WTC11 (cell line): ENCODE measurements at regions not wholly inside any gene's neighbourhood (a gene's known extent, or its start where the extent isn't known, plus 50 kb on each side); places are given as distances from the start of the nearest gene placed in this dataset.

Experiments used
- ATAC-seq: fragments of 200-7000 bp; cut with Tn5 transposase; 2 replicates; pipeline ENCODE4 v1.10.0; 2021; ENCODE audit warnings: mild to moderate bottlenecking, moderate library complexity
- CTCF ChIA-PET: fragments of 300-600 bp; sonication (Branson Sonifier 250); formaldehyde crosslinking; loops from one replicate; lab custom pipeline; 2021; ENCODE audit warnings: antibody characterized with exemption; lab: Charles Lee
- POLR2A ChIA-PET: fragments of 350-600 bp; sonication (Branson Sonifier 250); formaldehyde crosslinking; loops from one replicate; lab custom pipeline; 2021; ENCODE audit warnings: antibody characterized with exemption; lab: Charles Lee
- DNase-seq: peaks from one replicate; pipeline ENCODE4 v3.0.0; 2021; ENCODE audit warnings: low spot score
- H3K27ac Mint-ChIP-seq: 2 replicates; pipeline ENCODE4 v1.8.0; 2021; ENCODE audit warnings: mixed read lengths
- H3K27me3 Mint-ChIP-seq: 2 replicates; pipeline ENCODE4 v1.8.0; 2021; ENCODE audit warnings: low read depth, mild to moderate bottlenecking, moderate library complexity, mixed read lengths
- H3K36me3 Mint-ChIP-seq: 2 replicates; pipeline ENCODE4 v1.8.0; 2021; ENCODE audit warnings: mixed read lengths
- H3K4me1 Mint-ChIP-seq: 2 replicates; pipeline ENCODE4 v1.8.0; 2022; ENCODE audit warnings: mixed read lengths
- H3K4me3 Mint-ChIP-seq: 2 replicates; pipeline ENCODE4 v1.8.0; 2021; ENCODE audit warnings: mild to moderate bottlenecking, moderate library complexity, mixed read lengths
- H3K9me3 Mint-ChIP-seq: 2 replicates; pipeline ENCODE4 v1.8.0; 2021; ENCODE audit warnings: mixed read lengths
- AFF4 ChIP-seq: sonication (generic); formaldehyde crosslinking; IDR thresholded peaks from 2 replicates; pipeline ENCODE4 v1.8.1; 2023; ENCODE audit warnings: mild to moderate bottlenecking, missing genetic modification reagents, borderline replicate concordance
- ARID4B ChIP-seq: sonication (generic); formaldehyde crosslinking; IDR thresholded peaks from 2 replicates; pipeline ENCODE4 v1.8.0; 2023; ENCODE audit warnings: missing genetic modification reagents, mild to moderate bottlenecking, borderline replicate concordance
- ATF1 ChIP-seq: sonication (generic); formaldehyde crosslinking; IDR thresholded peaks from 2 replicates; pipeline ENCODE4 v1.8.1; 2023; ENCODE audit warnings: mild to moderate bottlenecking, moderate library complexity, missing genetic modification reagents
- ATF3 ChIP-seq: sonication (generic); formaldehyde crosslinking; conservative IDR thresholded peaks from 2 replicates; pipeline ENCODE4 v1.8.1; 2022; ENCODE audit warnings: mild to moderate bottlenecking, missing genetic modification reagents
- CTCF ChIP-seq: fragments of 200-600 bp; IDR thresholded peaks from 2 replicates; pipeline ENCODE4 v1.8.0; 2022; ENCODE audit warnings: antibody characterized with exemption
- E2F1 ChIP-seq: sonication (generic); formaldehyde crosslinking; IDR thresholded peaks from 2 replicates; pipeline ENCODE4 v1.8.0; 2022; ENCODE audit warnings: mild to moderate bottlenecking, missing genetic modification reagents
- ETV6 ChIP-seq: sonication (generic); formaldehyde crosslinking; IDR thresholded peaks from 2 replicates; pipeline ENCODE4 v1.8.1; 2022; ENCODE audit warnings: mild to moderate bottlenecking, missing genetic modification reagents
- FOXK1 ChIP-seq: sonication (generic); formaldehyde crosslinking; IDR thresholded peaks from 2 replicates; pipeline ENCODE4 v1.8.0; 2022; ENCODE audit warnings: mild to moderate bottlenecking, moderate library complexity, missing genetic modification reagents
- FOXP4 ChIP-seq: sonication (generic); formaldehyde crosslinking; IDR thresholded peaks from 2 replicates; pipeline ENCODE4 v1.8.0; 2022; ENCODE audit warnings: mild to moderate bottlenecking, missing genetic modification reagents
- GRHL2 ChIP-seq: fragments of 250-450 bp; sonication (Bioruptor Pico); IDR thresholded peaks from 2 replicates; pipeline ENCODE4 v1.8.0; 2022; ENCODE audit warnings: mild to moderate bottlenecking, moderate library complexity; ENCODE audit not compliant: insufficient replicate concordance, severe bottlenecking
- HMGA2 ChIP-seq: fragments of 250-450 bp; sonication (Bioruptor Pico); IDR thresholded peaks from 2 replicates; pipeline ENCODE4 v1.4.0; 2021; ENCODE audit warnings: mild to moderate bottlenecking, moderate library complexity
- IRF2 ChIP-seq: sonication (generic); formaldehyde crosslinking; IDR thresholded peaks from 2 replicates; pipeline ENCODE4 v1.8.0; 2022; ENCODE audit warnings: low read depth, missing genetic modification reagents, borderline replicate concordance
- JUN ChIP-seq: sonication (generic); formaldehyde crosslinking; IDR thresholded peaks from 2 replicates; pipeline ENCODE4 v1.8.0; 2023; ENCODE audit warnings: mild to moderate bottlenecking, missing genetic modification reagents
- NFE2L1 ChIP-seq: sonication (generic); formaldehyde crosslinking; IDR thresholded peaks from 2 replicates; pipeline ENCODE4 v1.8.1; 2023; ENCODE audit warnings: missing genetic modification reagents
- SOX15 ChIP-seq: fragments of 250-450 bp; sonication (Bioruptor Pico); IDR thresholded peaks from 2 replicates; pipeline ENCODE4 v1.9.0; 2021; ENCODE audit warnings: mild to moderate bottlenecking
- SP1 ChIP-seq: sonication (generic); formaldehyde crosslinking; conservative IDR thresholded peaks from 2 replicates; pipeline ENCODE4 v1.8.1; 2022; ENCODE audit warnings: missing genetic modification reagents
- TEAD4 ChIP-seq: sonication (generic); formaldehyde crosslinking; IDR thresholded peaks from 2 replicates; pipeline ENCODE4 v1.8.0; 2022; ENCODE audit warnings: mild to moderate bottlenecking, missing genetic modification reagents
- ZBTB43 ChIP-seq: sonication (generic); formaldehyde crosslinking; IDR thresholded peaks from 2 replicates; pipeline ENCODE4 v1.8.1; 2023; ENCODE audit warnings: mild to moderate bottlenecking, missing genetic modification reagents
- ZNF121 ChIP-seq: sonication (generic); formaldehyde crosslinking; IDR thresholded peaks from 2 replicates; pipeline ENCODE4 v1.8.0; 2023; ENCODE audit warnings: missing genetic modification reagents
- ZNF425 ChIP-seq: fragments of 250-450 bp; sonication (Bioruptor Pico); conservative IDR thresholded peaks from 2 replicates; pipeline ENCODE4 v1.9.0; 2021; ENCODE audit warnings: mild to moderate bottlenecking

GRCh38 chr1:194068446-194069167 is 882.2 kb upstream of the B3GALT2 start:
- Mint-ChIP-seq H3K27me3 (no peaks in the 10 kb centered on the region), H3K36me3 (no peaks in the 10 kb centered on the region), H3K4me3 (no peak overlapping the region), H3K27ac (no peak overlapping the region), H3K4me1 (no peaks in the 10 kb centered on the region), H3K9me3 (no peaks in the 10 kb centered on the region; the same call in 1 of the 2 replicates)
- ChIA-PET CTCF (no interaction called here), POLR2A (no interaction called here)
- TF ChIP-seq GRHL2 (CRISPR knock-in tag) (no peak), ZNF425 (CRISPR knock-in tag) (no peak), AFF4 (CRISPR knock-in tag) (no peak), SOX15 (CRISPR knock-in tag) (no peak), FOXK1 (no peak), TEAD4 (CRISPR knock-in tag) (no peak), E2F1 (CRISPR knock-in tag) (no peak), IRF2 (CRISPR knock-in tag) (no peak), SP1 (CRISPR knock-in tag) (no peak), ATF1 (no peak), ATF3 (CRISPR knock-in tag) (no peak), ARID4B (CRISPR knock-in tag) (no peak), ETV6 (CRISPR knock-in tag) (no peak), HMGA2 (CRISPR knock-in tag) (no peak), FOXP4 (no peak), CTCF (no peak), NFE2L1 (CRISPR knock-in tag) (no peak), ZBTB43 (no peak), JUN (CRISPR knock-in tag) (no peak), ZNF121 (CRISPR knock-in tag) (no peak)
- ATAC-seq = no peak
- no peak for DNase-seq
